ENCODE measurements at regions not wholly inside any gene's neighbourhood (a gene's known extent, or its start where the extent isn't known, plus 50 kb on each side); places are given as distances from the start of the nearest gene placed in this dataset.

- TF ChIP-seq U2AF1 (optimal IDR thresholded peaks at IDR 0.05; ENCODE audit: low read depth, low read length) (no peak), NRL (CRISPR knock-in tag; IDR thresholded peaks at IDR 0.05; ENCODE audit: borderline replicate concordance) (0 out of 2 replicates have a peak, but pooled peaks have one; percentile 57), NR1H2 (CRISPR knock-in tag; IDR thresholded peaks at IDR 0.05; ENCODE audit: borderline replicate concordance, low read depth) (no peak), POGK (CRISPR knock-in tag; conservative IDR thresholded peaks at IDR 0.05) (no peak), RAD21 (CRISPR knock-in tag; IDR thresholded peaks at IDR 0.05) (0 out of 2 replicates have a peak, but pooled peaks have one; percentile 13), MAF1 (CRISPR knock-in tag; IDR thresholded peaks at IDR 0.05; ENCODE audit: borderline replicate concordance) (no peak), FOXP4 (CRISPR knock-in tag; IDR thresholded peaks at IDR 0.05) (no peak)
Observed at GRCh38 chr1:101309334-101310311, 72.8 kb downstream of the S1PR1 start (continued).

- Histone ChIP-seq H4K20me1 (ENCODE audit: insufficient read depth, low read length) (no peaks in the 10 kb centered on the region), H3K4me1 (ENCODE audit: insufficient read depth, low read length) (peaks cover 10% of the 10 kb centered on the region; the same call in 1 of the 2 replicates), H3K79me2 (ENCODE audit: insufficient read depth, low read length) (no peaks in the 10 kb centered on the region), H3K9ac (ENCODE audit: insufficient read depth, low read depth, low read length) (no peak overlapping the region), H3K36me3 (replicated peaks in 1 of 2; ENCODE audit: control insufficient read depth in 1 of 2, insufficient read depth in 2 of 2, low read length in 2 of 2) (no peaks in the 10 kb centered on the region), H3K9me3 (ENCODE audit: low read length) (no peaks in the 10 kb centered on the region), H3K4me3 (replicated peaks in 1 of 3; ENCODE audit: insufficient read depth in 1 of 3, low read depth in 2 of 3, low read length in 3 of 3) (no peak overlapping the region), H3K4me2 (ENCODE audit: low read depth, low read length) (no peak overlapping the region), H2AFZ (ENCODE audit: low read length) (no peak overlapping the region), H3K27ac (ENCODE audit: extremely low read length, insufficient read depth, low read length) (no peak overlapping the region), H3K27me3 (ENCODE audit: control insufficient read depth in 1 of 2, insufficient read depth in 2 of 2, low read length in 2 of 2) (peaks cover 1 to 53% of the 10 kb centered on the region in 2 experiments; a peak in 2 of 5 replicates)
- intact Hi-C loops (cut with micrococcal nuclease; ENCODE audit: unreplicated experiment) (no loop called here), in situ Hi-C loops (cut with HindIII; ENCODE audit: extremely low pct_ligation_motif_present, low pct_unique_long_range_greater_than_20kb) (loop anchor here (5.0 kb wide), 1 partner anchor 47 kb away; no protein-coding TSS in a partner anchor)
- CTCF ChIA-PET (ENCODE audit: low intra/inter-chr PET ratio, low total read pairs): no interaction called here
- POLR2A ChIA-PET: no interaction called here
- no TSS peak for BruUV-seq (replicated peaks)
- no peak for DNase-seq (ENCODE audit: low spot score)
- ATAC-seq: no peak
- no peak for FAIRE-seq
- WGBS (ENCODE audit: low lambda C conversion rate): 8% methylated on average over 2 of the region's 2 CpGs
- TF ChIP-seq HMG20A (CRISPR knock-in tag; IDR thresholded peaks at IDR 0.05; ENCODE audit: borderline replicate concordance) (no peak), PPARG (CRISPR knock-in tag; conservative IDR thresholded peaks at IDR 0.05) (no peak), XBP1 (CRISPR knock-in tag; IDR thresholded peaks at IDR 0.05) (no peak), NFIC (IDR thresholded peaks at IDR 0.05; ENCODE audit: low read length) (no peak), TCF7L2 (IDR thresholded peaks at IDR 0.05; ENCODE audit: low read depth, low read length) (no peak), PRMT3 (CRISPR knock-in tag; IDR thresholded peaks at IDR 0.05; ENCODE audit: borderline replicate concordance, low read depth) (no peak), CBX2 (IDR thresholded peaks at IDR 0.05; ENCODE audit: low read depth, low read length) (no peak), CBX2 (CRISPR knock-in tag; IDR thresholded peaks at IDR 0.05; ENCODE audit: low read depth) (no peak)
- TF ChIP-seq, protein P1, sequence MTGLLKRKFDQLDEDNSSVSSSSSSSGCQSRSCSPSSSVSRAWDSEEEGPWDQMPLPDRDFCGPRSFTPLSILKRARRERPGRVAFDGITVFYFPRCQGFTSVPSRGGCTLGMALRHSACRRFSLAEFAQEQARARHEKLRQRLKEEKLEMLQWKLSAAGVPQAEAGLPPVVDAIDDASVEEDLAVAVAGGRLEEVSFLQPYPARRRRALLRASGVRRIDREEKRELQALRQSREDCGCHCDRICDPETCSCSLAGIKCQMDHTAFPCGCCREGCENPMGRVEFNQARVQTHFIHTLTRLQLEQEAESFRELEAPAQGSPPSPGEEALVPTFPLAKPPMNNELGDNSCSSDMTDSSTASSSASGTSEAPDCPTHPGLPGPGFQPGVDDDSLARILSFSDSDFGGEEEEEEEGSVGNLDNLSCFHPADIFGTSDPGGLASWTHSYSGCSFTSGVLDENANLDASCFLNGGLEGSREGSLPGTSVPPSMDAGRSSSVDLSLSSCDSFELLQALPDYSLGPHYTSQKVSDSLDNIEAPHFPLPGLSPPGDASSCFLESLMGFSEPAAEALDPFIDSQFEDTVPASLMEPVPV (CRISPR knock-in tag; IDR thresholded peaks at IDR 0.05): no peak
Observed at GRCh38 chr1:101310506-101310905, 73.7 kb downstream of the S1PR1 start.

Measured in HepG2 (cell line).